Keratinocyte (primary cell): ENCODE measurements at regions not wholly inside any gene's neighbourhood (a gene's known extent, or its start where the extent isn't known, plus 50 kb on each side); places are given as distances from the start of the nearest gene placed in this dataset.

Source experiments
- DNase-seq: peaks from one replicate; pipeline ENCODE4 v3.0.0-alpha.2; 2011; ENCODE audit warnings: low read depth, missing footprints, low spot score
- FAIRE-seq: peaks from 2 replicates; lab custom pipeline; 2011; peaks lifted over from hg19 to GRCh38; lab: Jason Lieb, UNC
- H2AFZ ChIP-seq: 2 replicates; pipeline ENCODE4 v1.6.0; 2012; ENCODE audit warnings: low read length, control low read depth, inconsistent platforms; ENCODE audit not compliant: control insufficient read depth
- H3K27ac ChIP-seq: 2 replicates; pipeline ENCODE4 v1.5.1; 2011; ENCODE audit warnings: low read length; ENCODE audit not compliant: control insufficient read depth, insufficient read depth
- H3K27me3 ChIP-seq: 3 replicates; pipeline ENCODE4 v1.6.0; 2011; ENCODE audit warnings: low read length; ENCODE audit not compliant: control insufficient read depth, insufficient read depth; ENCODE audit errors: extremely low read depth
- H3K36me3 ChIP-seq, 2 experiments: 2 replicates in 1 of 2; 3 replicates in 1 of 2; pipeline ENCODE4 v1.5.1; 2011; ENCODE audit warnings: low read length in 2 of 2, mild to moderate bottlenecking in 1 of 2; ENCODE audit not compliant: control insufficient read depth in 2 of 2, insufficient read depth in 2 of 2; ENCODE audit errors: extremely low read depth in 1 of 2
- H3K4me1 ChIP-seq: 3 replicates; pipeline ENCODE4 v1.5.1; 2011; ENCODE audit warnings: low read length; ENCODE audit not compliant: control insufficient read depth, insufficient read depth; ENCODE audit errors: extremely low read depth
- H3K4me2 ChIP-seq: 3 replicates; pipeline ENCODE4 v1.6.0; 2011; ENCODE audit warnings: low read depth, low read length; ENCODE audit not compliant: control insufficient read depth, insufficient read depth; ENCODE audit errors: extremely low read depth
- H3K4me3 ChIP-seq, 3 experiments: fragments of 200-600 bp in 1 of 3; sonication (generic) in 1 of 3; 2 replicates in 2 of 3; 3 replicates in 1 of 3; pipeline ENCODE4 v1.5.1; 2011 to 2016; ENCODE audit warnings: low read length in 3 of 3, mild to moderate bottlenecking in 3 of 3, control low read depth in 2 of 3, inconsistent platforms in 1 of 3, low read depth in 1 of 3, mixed read lengths in 1 of 3, mixed run types in 1 of 3, moderate library complexity in 1 of 3; ENCODE audit not compliant: control insufficient read depth in 2 of 3, insufficient read depth in 2 of 3; ENCODE audit errors: extremely low read depth in 1 of 3
- H3K79me2 ChIP-seq: 2 replicates; pipeline ENCODE4 v1.6.0; 2012; ENCODE audit warnings: low read length; ENCODE audit not compliant: control insufficient read depth, insufficient read depth
- H3K9ac ChIP-seq: 3 replicates; pipeline ENCODE4 v1.6.0; 2011; ENCODE audit warnings: low read length; ENCODE audit not compliant: control insufficient read depth, insufficient read depth; ENCODE audit errors: extremely low read depth
- H3K9me1 ChIP-seq: 3 replicates; pipeline ENCODE4 v1.6.0; 2011; ENCODE audit warnings: low read length; ENCODE audit not compliant: control insufficient read depth, insufficient read depth; ENCODE audit errors: extremely low read depth
- H3K9me3 ChIP-seq: 2 replicates; pipeline ENCODE4 v1.5.1; 2012; ENCODE audit warnings: low read depth, low read length; ENCODE audit not compliant: control insufficient read depth
- H4K20me1 ChIP-seq: 3 replicates; pipeline ENCODE4 v1.6.0; 2011; ENCODE audit warnings: low read length; ENCODE audit not compliant: control insufficient read depth, insufficient read depth; ENCODE audit errors: extremely low read depth
- EZH2 ChIP-seq: IDR thresholded peaks from one replicate; pipeline ENCODE4 v1.6.1; 2012; ENCODE audit warnings: inconsistent platforms, mild to moderate bottlenecking, low read length, moderate library complexity
- dilution Hi-C: fragments of 300-500 bp; cut with MboI; formaldehyde crosslinking; loops from one replicate; pipeline ENCODE4 v1.7.0; 2020; ENCODE audit warnings: low sequenced_read_pairs; ENCODE audit not compliant: extremely low pct_ligation_motif_present
- TF ChIP-seq, protein P1 (sequence below), 3 experiments: IDR thresholded peaks in 1 of 3; conservative IDR thresholded peaks in 1 of 3; optimal IDR thresholded peaks in 1 of 3; 2 replicates in 2 of 3; 3 replicates in 1 of 3; pipeline versions ENCODE3 to v1.5.1; 2011; ENCODE audit warnings: low read length in 3 of 3, mild to moderate bottlenecking in 3 of 3, moderate library complexity in 2 of 3, control low read depth in 1 of 3, inconsistent platforms in 1 of 3; ENCODE audit not compliant: insufficient read depth in 2 of 3; ENCODE audit errors: extremely low read depth in 1 of 3

- FAIRE-seq (no peak), DNase-seq (no peak)
- H3K36me3 ChIP-seq, result no peaks in the 10 kb centered on the region
- H3K27ac ChIP-seq, result no peak overlapping the region
- H4K20me1 ChIP-seq, result no peaks in the 10 kb centered on the region
- H3K4me2 ChIP-seq, result no peak overlapping the region
- no peaks in the 10 kb centered on the region for H3K79me2 ChIP-seq
- H3K27me3 ChIP-seq, result no peaks in the 10 kb centered on the region
- no peaks in the 10 kb centered on the region for H3K9me1 ChIP-seq
- peaks cover 27% of the 10 kb centered on the region for H3K4me1 ChIP-seq
- no peaks in the 10 kb centered on the region for H3K9me3 ChIP-seq
- H3K9ac ChIP-seq, result no peak overlapping the region
- no peak overlapping the region for H3K4me3 ChIP-seq
- dilution Hi-C loops, result no loop called here
- TF ChIP-seq, protein P1, sequence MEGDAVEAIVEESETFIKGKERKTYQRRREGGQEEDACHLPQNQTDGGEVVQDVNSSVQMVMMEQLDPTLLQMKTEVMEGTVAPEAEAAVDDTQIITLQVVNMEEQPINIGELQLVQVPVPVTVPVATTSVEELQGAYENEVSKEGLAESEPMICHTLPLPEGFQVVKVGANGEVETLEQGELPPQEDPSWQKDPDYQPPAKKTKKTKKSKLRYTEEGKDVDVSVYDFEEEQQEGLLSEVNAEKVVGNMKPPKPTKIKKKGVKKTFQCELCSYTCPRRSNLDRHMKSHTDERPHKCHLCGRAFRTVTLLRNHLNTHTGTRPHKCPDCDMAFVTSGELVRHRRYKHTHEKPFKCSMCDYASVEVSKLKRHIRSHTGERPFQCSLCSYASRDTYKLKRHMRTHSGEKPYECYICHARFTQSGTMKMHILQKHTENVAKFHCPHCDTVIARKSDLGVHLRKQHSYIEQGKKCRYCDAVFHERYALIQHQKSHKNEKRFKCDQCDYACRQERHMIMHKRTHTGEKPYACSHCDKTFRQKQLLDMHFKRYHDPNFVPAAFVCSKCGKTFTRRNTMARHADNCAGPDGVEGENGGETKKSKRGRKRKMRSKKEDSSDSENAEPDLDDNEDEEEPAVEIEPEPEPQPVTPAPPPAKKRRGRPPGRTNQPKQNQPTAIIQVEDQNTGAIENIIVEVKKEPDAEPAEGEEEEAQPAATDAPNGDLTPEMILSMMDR (optimal IDR thresholded peaks at IDR 0.05 in 1 of 3, IDR thresholded peaks at IDR 0.05 in 1 of 3, conservative IDR thresholded peaks at IDR 0.05 in 1 of 3; ENCODE audit: extremely low read depth in 1 of 3, insufficient read depth in 2 of 3, low read length in 3 of 3), result no peak
- no peak for TF ChIP-seq EZH2
- H2AFZ ChIP-seq, result no peak overlapping the region
Measured at GRCh38 chr1:87958716-87959115, 630.0 kb downstream of the LMO4 start.

GRCh38 chr1:87959236-87959635 lies 630.6 kb downstream of the LMO4 start:
- no peaks in the 10 kb centered on the region for H3K9me3 ChIP-seq
- no peak overlapping the region for H3K27ac ChIP-seq
- H3K4me3 ChIP-seq, result no peak overlapping the region
- H3K4me1 ChIP-seq, result peaks cover 32% of the 10 kb centered on the region
- no peak overlapping the region for H3K9ac ChIP-seq
- no peaks in the 10 kb centered on the region for H4K20me1 ChIP-seq
- H3K27me3 ChIP-seq, result no peaks in the 10 kb centered on the region
- dilution Hi-C loops, result no loop called here
- H3K9me1 ChIP-seq, result no peaks in the 10 kb centered on the region
- H2AFZ ChIP-seq, result no peak overlapping the region
- no peak overlapping the region for H3K4me2 ChIP-seq
- no peak for FAIRE-seq
- TF ChIP-seq, protein P1 (optimal IDR thresholded peaks at IDR 0.05 in 1 of 3, IDR thresholded peaks at IDR 0.05 in 1 of 3, conservative IDR thresholded peaks at IDR 0.05 in 1 of 3; ENCODE audit: extremely low read depth in 1 of 3, insufficient read depth in 2 of 3, low read length in 3 of 3), result no peak
- TF ChIP-seq EZH2, result no peak
- no peak for DNase-seq
- no peaks in the 10 kb centered on the region for H3K36me3 ChIP-seq
- H3K79me2 ChIP-seq, result no peaks in the 10 kb centered on the region
